GM13977 (cell line): ENCODE measurements at regions not wholly inside any gene's neighbourhood (a gene's known extent, or its start where the extent isn't known, plus 50 kb on each side); places are given as distances from the start of the nearest gene placed in this dataset.

Experiments used
- DNase-seq: peaks from one replicate; pipeline ENCODE4 v3.0.0; 2012; ENCODE audit warnings: low spot score
- CTCF ChIP-seq: IDR thresholded peaks from 2 replicates; pipeline ENCODE4 v1.5.1; 2012; ENCODE audit warnings: mild to moderate bottlenecking, control low read depth; ENCODE audit not compliant: insufficient read depth; ENCODE audit errors: extremely low read depth, missing control alignments
- in situ Hi-C: fragments of 300-500 bp; cut with MboI; formaldehyde crosslinking; loops from one replicate; pipeline ENCODE4 v1.12.0; 2022; ENCODE audit warnings: low sequenced_read_pairs, low pct_unique_long_range_greater_than_20kb, mixed read lengths, inconsistent platforms; ENCODE audit not compliant: unreplicated experiment

DNA sequence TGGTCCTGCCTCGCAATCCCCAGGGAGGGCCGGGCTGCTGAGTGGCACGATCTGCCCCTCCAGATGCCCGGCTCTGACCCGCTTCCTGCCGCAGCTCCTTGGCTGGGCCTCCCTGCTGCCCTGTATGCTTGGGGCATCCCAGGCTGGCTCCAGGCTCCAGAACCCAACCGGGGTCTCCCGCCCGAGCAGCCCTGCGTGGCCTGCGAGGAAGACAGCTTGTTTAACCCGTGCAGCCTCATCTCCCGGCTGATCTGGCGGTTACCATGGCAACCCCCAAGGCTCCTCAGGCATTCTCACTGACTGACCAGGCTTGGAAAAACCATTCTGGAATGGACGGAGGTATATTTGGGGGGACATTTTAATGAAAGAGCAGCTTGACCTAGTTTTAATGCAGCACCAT is 232.4 kb upstream of the MYO3A start:
- no peak for TF ChIP-seq CTCF
- in situ Hi-C loops = no loop called here
- DNase-seq = no peak

- DNase-seq = no peak
- TF ChIP-seq CTCF = no peak
- in situ Hi-C loops = no loop called here
Observed at GRCh38 chr10:25704622-25705021, 229.4 kb upstream of the MYO3A start.

- in situ Hi-C loops = no loop called here
- TF ChIP-seq CTCF = no peak
- DNase-seq = no peak
Observed at GRCh38 chr10:25707572-25707971, 226.5 kb upstream of the MYO3A start.

- in situ Hi-C loops = no loop called here
- no peak for DNase-seq
- no peak for TF ChIP-seq CTCF
Observed at GRCh38 chr10:25707976-25708671, 225.9 kb upstream of the MYO3A start.

- no peak for TF ChIP-seq CTCF
- no peak for DNase-seq
- in situ Hi-C loops = no loop called here
Observed at GRCh38 chr10:25713894-25714240, 220.2 kb upstream of the MYO3A start.

- DNase-seq = no peak
- TF ChIP-seq CTCF = no peak
- in situ Hi-C loops = no loop called here
Observed at GRCh38 chr10:25724241-25724640, 209.8 kb upstream of the MYO3A start.
